Astrocyte (in vitro differentiated cells and primary cell): ENCODE measurements at regions not wholly inside any gene's neighbourhood (a gene's known extent, or its start where the extent isn't known, plus 50 kb on each side); places are given as distances from the start of the nearest gene placed in this dataset.

Experiments used
- DNase-seq: peaks from one replicate; pipeline ENCODE4 v3.0.0-alpha.2; 2010; ENCODE audit warnings: low read depth
- FAIRE-seq: peaks from 2 replicates; lab custom pipeline; 2011; peaks lifted over from hg19 to GRCh38; lab: Jason Lieb, UNC
- H2AFZ ChIP-seq: 2 replicates; pipeline ENCODE4 v1.6.0; 2012; ENCODE audit warnings: low read depth, low read length, inconsistent platforms
- H3K27ac ChIP-seq: 2 replicates; pipeline ENCODE4 v1.5.1; 2011; ENCODE audit warnings: low read depth, low read length, inconsistent platforms
- H3K27me3 ChIP-seq: 2 replicates; pipeline ENCODE4 v1.6.0; 2011; ENCODE audit warnings: low read length, inconsistent platforms; ENCODE audit not compliant: insufficient read depth
- H3K36me3 ChIP-seq: 2 replicates; pipeline ENCODE4 v1.5.1; 2011; ENCODE audit warnings: low read length, inconsistent platforms; ENCODE audit not compliant: insufficient read depth
- H3K4me1 ChIP-seq: 2 replicates; pipeline ENCODE4 v1.5.1; 2011; ENCODE audit warnings: low read length, inconsistent platforms; ENCODE audit not compliant: insufficient read depth
- H3K4me2 ChIP-seq: 2 replicates; pipeline ENCODE4 v1.6.0; 2012; ENCODE audit warnings: low read length, inconsistent platforms
- H3K4me3 ChIP-seq: 2 replicates; pipeline ENCODE4 v1.5.1; 2011; ENCODE audit warnings: low read depth, mild to moderate bottlenecking, low read length, inconsistent platforms; ENCODE audit not compliant: insufficient read depth
- H3K79me2 ChIP-seq: 2 replicates; pipeline ENCODE4 v1.6.0; 2012; ENCODE audit warnings: mild to moderate bottlenecking, low read length, inconsistent platforms; ENCODE audit not compliant: insufficient read depth
- H3K9ac ChIP-seq: 2 replicates; pipeline ENCODE4 v1.6.0; 2012; ENCODE audit warnings: mild to moderate bottlenecking, low read length, inconsistent platforms
- H3K9me3 ChIP-seq: 2 replicates; pipeline ENCODE4 v1.5.1; 2012; ENCODE audit warnings: low read depth, mild to moderate bottlenecking, low read length, inconsistent platforms; ENCODE audit not compliant: insufficient read depth
- H4K20me1 ChIP-seq: 2 replicates; pipeline ENCODE4 v1.6.0; 2012; ENCODE audit warnings: low read length, inconsistent platforms; ENCODE audit not compliant: insufficient read depth
- H3K27ac Mint-ChIP-seq: one replicate; pipeline ENCODE4 v1.8.0; 2021; ENCODE audit warnings: mild to moderate bottlenecking, mixed read lengths; ENCODE audit not compliant: unreplicated experiment
- H3K27me3 Mint-ChIP-seq: one replicate; pipeline ENCODE4 v1.8.0; 2021; ENCODE audit warnings: low read depth, mixed read lengths; ENCODE audit not compliant: unreplicated experiment
- H3K36me3 Mint-ChIP-seq: one replicate; pipeline ENCODE4 v1.8.0; 2021; ENCODE audit warnings: low read depth, mixed read lengths; ENCODE audit not compliant: unreplicated experiment
- H3K4me1 Mint-ChIP-seq: one replicate; pipeline ENCODE4 v1.8.0; 2021; ENCODE audit warnings: low read depth, mixed read lengths; ENCODE audit not compliant: unreplicated experiment
- H3K4me3 Mint-ChIP-seq: one replicate; pipeline ENCODE4 v1.8.0; 2021; ENCODE audit warnings: mild to moderate bottlenecking, moderate library complexity, mixed read lengths; ENCODE audit not compliant: unreplicated experiment
- H3K9me3 Mint-ChIP-seq: one replicate; pipeline ENCODE4 v1.8.0; 2021; ENCODE audit warnings: mild to moderate bottlenecking, mixed read lengths; ENCODE audit not compliant: unreplicated experiment
- CTCF ChIP-seq: IDR thresholded peaks from 2 replicates; pipeline ENCODE4 v1.5.1; 2011; ENCODE audit warnings: low read depth, mild to moderate bottlenecking, inconsistent platforms, low read length, moderate library complexity; ENCODE audit not compliant: insufficient read depth
- EZH2 ChIP-seq: IDR thresholded peaks from 2 replicates; pipeline ENCODE4 v1.6.1; 2012; ENCODE audit warnings: mild to moderate bottlenecking, low read length, inconsistent platforms; ENCODE audit not compliant: insufficient read depth

GRCh38 chr2:125227843-125228392, 1202.8 kb downstream of the CNTNAP5 start:
- Histone ChIP-seq H3K4me1 (no peaks in the 10 kb centered on the region), H3K27ac (no peak overlapping the region), H3K9me3 (no peaks in the 10 kb centered on the region), H3K4me3 (no peak overlapping the region), H3K36me3 (no peaks in the 10 kb centered on the region), H3K79me2 (no peaks in the 10 kb centered on the region), H2AFZ (no peak overlapping the region), H3K9ac (no peak overlapping the region), H3K27me3 (no peaks in the 10 kb centered on the region), H4K20me1 (no peaks in the 10 kb centered on the region), H3K4me2 (no peak overlapping the region)
- no peaks in the 10 kb centered on the region for H3K27me3 Mint-ChIP-seq
- FAIRE-seq (no peak), DNase-seq (no peak)
- H3K4me3 Mint-ChIP-seq = no peak overlapping the region
- H3K4me1 Mint-ChIP-seq = no peaks in the 10 kb centered on the region
- no peak overlapping the region for H3K27ac Mint-ChIP-seq
- no peaks in the 10 kb centered on the region for H3K9me3 Mint-ChIP-seq
- TF ChIP-seq EZH2 (no peak), CTCF (peak; percentile 10)
- no peaks in the 10 kb centered on the region for H3K36me3 Mint-ChIP-seq

GRCh38 chr2:125240870-125241269, 1215.8 kb downstream of the CNTNAP5 start:
- Histone ChIP-seq H3K4me2 (no peak overlapping the region), H3K4me1 (no peaks in the 10 kb centered on the region), H4K20me1 (no peaks in the 10 kb centered on the region), H3K4me3 (no peak overlapping the region), H3K36me3 (no peaks in the 10 kb centered on the region), H3K79me2 (no peaks in the 10 kb centered on the region), H3K27me3 (no peaks in the 10 kb centered on the region), H3K9ac (no peak overlapping the region), H2AFZ (no peak overlapping the region), H3K27ac (no peak overlapping the region), H3K9me3 (peaks cover 2% of the 10 kb centered on the region)
- DNase-seq (no peak), FAIRE-seq (no peak)
- Mint-ChIP-seq H3K36me3 (no peaks in the 10 kb centered on the region), H3K4me1 (no peaks in the 10 kb centered on the region), H3K27me3 (no peaks in the 10 kb centered on the region), H3K9me3 (no peaks in the 10 kb centered on the region), H3K27ac (no peak overlapping the region), H3K4me3 (no peak overlapping the region)
- TF ChIP-seq EZH2 (no peak), CTCF (no peak)

GRCh38 chr2:125243074-125243473, 1218.0 kb downstream of the CNTNAP5 start:
- no peak for FAIRE-seq
- Mint-ChIP-seq H3K36me3 (no peaks in the 10 kb centered on the region), H3K27ac (no peak overlapping the region), H3K4me3 (no peak overlapping the region), H3K4me1 (no peaks in the 10 kb centered on the region), H3K9me3 (no peaks in the 10 kb centered on the region), H3K27me3 (no peaks in the 10 kb centered on the region)
- Histone ChIP-seq H4K20me1 (no peaks in the 10 kb centered on the region), H2AFZ (no peak overlapping the region), H3K9me3 (no peaks in the 10 kb centered on the region), H3K79me2 (no peaks in the 10 kb centered on the region), H3K27me3 (no peaks in the 10 kb centered on the region), H3K36me3 (no peaks in the 10 kb centered on the region), H3K4me2 (no peak overlapping the region), H3K27ac (no peak overlapping the region), H3K9ac (no peak overlapping the region), H3K4me1 (no peaks in the 10 kb centered on the region), H3K4me3 (no peak overlapping the region)
- TF ChIP-seq CTCF (no peak), EZH2 (no peak)
- DNase-seq = no peak
